ENCODE measurements at regions not wholly inside any gene's neighbourhood (a gene's known extent, or its start where the extent isn't known, plus 50 kb on each side); places are given as distances from the start of the nearest gene placed in this dataset.
A peak's percentile ranks its signal among the peaks of the same experiment; 100 is the strongest.

GRCh38 chr14:51328772-51329353 lies 88.8 kb downstream of the TMX1 start:
- Histone ChIP-seq H3K27ac (ENCODE audit: low read depth, low read length) (peak overlapping the region; percentile 32), H3K27me3 (ENCODE audit: insufficient read depth, low read length) (no peaks in the 10 kb centered on the region), H3K4me3 (ENCODE audit: low read depth, low read length) (0 out of 2 replicates have a peak overlapping the region, but pooled peaks have one; percentile 42), H3K79me2 (ENCODE audit: control insufficient read depth, insufficient read depth, low read length, unreplicated experiment) (no peaks in the 10 kb centered on the region), H3K36me3 (ENCODE audit: insufficient read depth, low read length) (no peaks in the 10 kb centered on the region), H3K4me1 (ENCODE audit: control insufficient read depth, insufficient read depth, low read length, unreplicated experiment) (peaks cover 30% of the 10 kb centered on the region), H2AFZ (ENCODE audit: low read length, unreplicated experiment) (peak overlapping the region; percentile 7)

- Histone ChIP-seq H3K4me1 (ENCODE audit: control insufficient read depth, insufficient read depth, low read length, unreplicated experiment) (peaks cover 30% of the 10 kb centered on the region), H2AFZ (ENCODE audit: low read length, unreplicated experiment) (no peak overlapping the region), H3K27me3 (ENCODE audit: insufficient read depth, low read length) (no peaks in the 10 kb centered on the region), H3K27ac (ENCODE audit: low read depth, low read length) (no peak overlapping the region), H3K36me3 (ENCODE audit: insufficient read depth, low read length) (no peaks in the 10 kb centered on the region), H3K4me3 (ENCODE audit: low read depth, low read length) (no peak overlapping the region), H3K79me2 (ENCODE audit: control insufficient read depth, insufficient read depth, low read length, unreplicated experiment) (no peaks in the 10 kb centered on the region)
Measured at GRCh38 chr14:51331486-51332367, 91.7 kb downstream of the TMX1 start.

- Histone ChIP-seq H3K4me3 (ENCODE audit: low read depth, low read length) (no peak overlapping the region), H3K27me3 (ENCODE audit: insufficient read depth, low read length) (no peaks in the 10 kb centered on the region)
Measured at GRCh38 chr14:51333299-51333698, 93.3 kb downstream of the TMX1 start.

DNA sequence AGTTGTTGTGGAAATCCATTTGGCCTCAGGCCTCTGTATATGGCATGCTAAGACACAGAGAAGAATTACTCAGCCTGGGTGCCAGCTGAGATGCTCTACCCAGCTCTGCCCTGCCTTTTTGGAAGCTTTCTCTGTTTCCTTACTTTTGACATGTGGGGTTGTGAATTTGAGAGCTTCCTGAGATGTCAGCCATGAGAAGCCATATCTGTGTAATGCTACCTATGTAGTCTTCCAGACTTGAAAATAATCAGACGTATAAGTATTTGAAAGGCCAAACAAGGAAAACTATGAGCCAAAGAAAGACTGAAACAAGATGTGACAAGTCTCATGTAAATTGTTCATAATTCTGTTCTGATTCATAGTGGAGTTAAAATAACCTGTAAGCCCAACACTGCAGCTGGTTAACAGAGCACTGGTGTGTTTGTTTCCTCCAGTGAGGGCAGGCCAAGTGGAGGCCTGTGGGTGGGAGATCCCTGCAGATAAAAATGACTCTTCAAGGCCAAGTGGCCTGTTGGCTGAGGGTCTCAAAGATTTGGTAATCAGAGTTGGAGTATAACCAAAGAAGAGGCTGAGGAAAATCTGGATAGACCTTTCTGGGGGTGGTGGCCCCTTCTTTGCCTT lies 94.0 kb downstream of the TMX1 start:
- Histone ChIP-seq H3K4me3 (ENCODE audit: low read depth, low read length) (no peak overlapping the region), H3K4me1 (ENCODE audit: control insufficient read depth, insufficient read depth, low read length, unreplicated experiment) (peaks cover 7% of the 10 kb centered on the region), H2AFZ (ENCODE audit: low read length, unreplicated experiment) (no peak overlapping the region), H3K36me3 (ENCODE audit: insufficient read depth, low read length) (no peaks in the 10 kb centered on the region), H3K27me3 (ENCODE audit: insufficient read depth, low read length) (no peaks in the 10 kb centered on the region), H3K27ac (ENCODE audit: low read depth, low read length) (no peak overlapping the region), H3K79me2 (ENCODE audit: control insufficient read depth, insufficient read depth, low read length, unreplicated experiment) (no peaks in the 10 kb centered on the region)

More at GRCh38 chr14:51333299-51333698, 93.3 kb downstream of the TMX1 start:
- Histone ChIP-seq H2AFZ (ENCODE audit: low read length, unreplicated experiment) (no peak overlapping the region), H3K36me3 (ENCODE audit: insufficient read depth, low read length) (no peaks in the 10 kb centered on the region), H3K27ac (ENCODE audit: low read depth, low read length) (no peak overlapping the region), H3K4me1 (ENCODE audit: control insufficient read depth, insufficient read depth, low read length, unreplicated experiment) (peaks cover 14% of the 10 kb centered on the region), H3K79me2 (ENCODE audit: control insufficient read depth, insufficient read depth, low read length, unreplicated experiment) (no peaks in the 10 kb centered on the region)

DNA sequence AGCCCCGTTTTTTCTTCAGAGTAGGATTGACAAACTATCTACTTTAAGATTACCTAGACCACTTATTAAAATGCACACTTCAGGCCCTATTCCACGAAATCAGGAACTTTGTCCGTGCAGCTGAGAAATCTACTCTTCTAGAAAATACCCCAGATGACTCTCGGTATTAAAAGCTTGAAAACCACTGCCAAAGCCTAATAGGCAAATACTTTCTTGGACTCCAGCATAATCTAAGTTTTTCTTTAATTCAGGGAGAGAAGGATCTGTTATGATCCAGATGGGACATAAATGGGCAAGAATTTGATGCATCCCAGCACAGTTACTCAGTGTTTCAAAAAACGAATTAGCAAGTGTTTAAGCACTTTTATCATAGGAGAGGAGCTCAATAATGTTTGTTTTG lies 94.5 kb downstream of the TMX1 start:
- no peaks in the 10 kb centered on the region for H3K79me2 ChIP-seq (ENCODE audit: control insufficient read depth, insufficient read depth, low read length, unreplicated experiment)
- no peaks in the 10 kb centered on the region for H3K27me3 ChIP-seq (ENCODE audit: insufficient read depth, low read length)
- no peak overlapping the region for H3K4me3 ChIP-seq (ENCODE audit: low read depth, low read length)
- peaks cover 4% of the 10 kb centered on the region for H3K4me1 ChIP-seq (ENCODE audit: control insufficient read depth, insufficient read depth, low read length, unreplicated experiment)
- no peaks in the 10 kb centered on the region for H3K36me3 ChIP-seq (ENCODE audit: insufficient read depth, low read length)
- no peak overlapping the region for H2AFZ ChIP-seq (ENCODE audit: low read length, unreplicated experiment)
- no peak overlapping the region for H3K27ac ChIP-seq (ENCODE audit: low read depth, low read length)

GRCh38 chr14:51335531-51335930 lies 95.5 kb downstream of the TMX1 start:
- no peak overlapping the region for H3K27ac ChIP-seq (ENCODE audit: low read depth, low read length)
- peaks cover 4% of the 10 kb centered on the region for H3K4me1 ChIP-seq (ENCODE audit: control insufficient read depth, insufficient read depth, low read length, unreplicated experiment)

DNA sequence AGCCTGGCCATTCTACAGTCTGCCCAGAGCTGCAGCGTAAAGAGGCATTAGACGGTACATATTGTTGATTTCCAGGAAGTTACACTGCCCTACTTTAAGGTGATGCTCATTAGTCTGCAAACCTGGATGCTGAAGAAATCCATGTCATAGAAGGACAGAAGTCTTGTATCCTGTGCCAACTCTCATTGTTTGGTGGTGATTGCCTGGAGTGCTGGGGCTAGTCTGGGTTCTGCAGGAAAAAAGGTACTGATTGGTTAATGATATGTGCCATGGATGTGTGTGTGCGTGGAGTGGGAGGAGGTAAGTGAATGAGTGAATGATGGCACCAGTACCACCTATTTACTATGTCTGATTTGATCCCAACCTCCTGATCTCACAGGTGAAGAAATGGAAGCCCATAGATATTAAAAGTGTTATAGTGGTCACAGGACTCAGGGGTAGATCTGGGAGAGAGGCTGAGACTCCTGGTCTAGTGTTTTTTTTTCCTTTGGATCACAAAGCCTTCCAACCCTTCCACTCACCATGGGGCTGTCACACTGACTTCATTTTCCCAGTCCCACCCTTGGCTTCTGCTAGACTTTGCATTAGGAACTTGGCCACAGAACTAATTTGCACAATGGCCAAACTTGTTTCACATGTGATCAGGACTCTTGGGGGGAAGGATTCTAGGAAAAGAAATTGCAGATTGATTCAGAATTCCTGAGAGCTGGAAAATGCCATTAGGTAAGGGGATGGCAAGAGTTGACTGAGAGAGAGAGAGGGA lies 96.1 kb downstream of the TMX1 start:
- Histone ChIP-seq H3K79me2 (ENCODE audit: control insufficient read depth, insufficient read depth, low read length, unreplicated experiment) (no peaks in the 10 kb centered on the region), H3K27ac (ENCODE audit: low read depth, low read length) (no peak overlapping the region), H3K36me3 (ENCODE audit: insufficient read depth, low read length) (no peaks in the 10 kb centered on the region), H3K4me1 (ENCODE audit: control insufficient read depth, insufficient read depth, low read length, unreplicated experiment) (peaks cover 5% of the 10 kb centered on the region), H3K27me3 (ENCODE audit: insufficient read depth, low read length) (no peaks in the 10 kb centered on the region), H3K4me3 (ENCODE audit: low read depth, low read length) (no peak overlapping the region), H2AFZ (ENCODE audit: low read length, unreplicated experiment) (no peak overlapping the region)

More at GRCh38 chr14:51335531-51335930, 95.5 kb downstream of the TMX1 start:
- Histone ChIP-seq H3K79me2 (ENCODE audit: control insufficient read depth, insufficient read depth, low read length, unreplicated experiment) (no peaks in the 10 kb centered on the region), H3K4me3 (ENCODE audit: low read depth, low read length) (no peak overlapping the region), H2AFZ (ENCODE audit: low read length, unreplicated experiment) (no peak overlapping the region), H3K27me3 (ENCODE audit: insufficient read depth, low read length) (no peaks in the 10 kb centered on the region), H3K36me3 (ENCODE audit: insufficient read depth, low read length) (no peaks in the 10 kb centered on the region)

GRCh38 chr14:51336734-51337133 lies 96.7 kb downstream of the TMX1 start:
- no peaks in the 10 kb centered on the region for H3K36me3 ChIP-seq (ENCODE audit: insufficient read depth, low read length)
- H3K79me2 ChIP-seq (ENCODE audit: control insufficient read depth, insufficient read depth, low read length, unreplicated experiment) = no peaks in the 10 kb centered on the region
- H3K27ac ChIP-seq (ENCODE audit: low read depth, low read length) = no peak overlapping the region
- no peak overlapping the region for H3K4me3 ChIP-seq (ENCODE audit: low read depth, low read length)
- peaks cover 10% of the 10 kb centered on the region for H3K4me1 ChIP-seq (ENCODE audit: control insufficient read depth, insufficient read depth, low read length, unreplicated experiment)
- H2AFZ ChIP-seq (ENCODE audit: low read length, unreplicated experiment) = no peak overlapping the region
- H3K27me3 ChIP-seq (ENCODE audit: insufficient read depth, low read length) = no peaks in the 10 kb centered on the region

GRCh38 chr14:51337520-51337919 lies 97.5 kb downstream of the TMX1 start:
- no peak overlapping the region for H3K4me3 ChIP-seq (ENCODE audit: low read depth, low read length)
- H2AFZ ChIP-seq (ENCODE audit: low read length, unreplicated experiment) = no peak overlapping the region
- no peak overlapping the region for H3K27ac ChIP-seq (ENCODE audit: low read depth, low read length)
- no peaks in the 10 kb centered on the region for H3K36me3 ChIP-seq (ENCODE audit: insufficient read depth, low read length)
- no peaks in the 10 kb centered on the region for H3K79me2 ChIP-seq (ENCODE audit: control insufficient read depth, insufficient read depth, low read length, unreplicated experiment)
- H3K27me3 ChIP-seq (ENCODE audit: insufficient read depth, low read length) = no peaks in the 10 kb centered on the region
- H3K4me1 ChIP-seq (ENCODE audit: control insufficient read depth, insufficient read depth, low read length, unreplicated experiment) = peaks cover 14% of the 10 kb centered on the region

DNA sequence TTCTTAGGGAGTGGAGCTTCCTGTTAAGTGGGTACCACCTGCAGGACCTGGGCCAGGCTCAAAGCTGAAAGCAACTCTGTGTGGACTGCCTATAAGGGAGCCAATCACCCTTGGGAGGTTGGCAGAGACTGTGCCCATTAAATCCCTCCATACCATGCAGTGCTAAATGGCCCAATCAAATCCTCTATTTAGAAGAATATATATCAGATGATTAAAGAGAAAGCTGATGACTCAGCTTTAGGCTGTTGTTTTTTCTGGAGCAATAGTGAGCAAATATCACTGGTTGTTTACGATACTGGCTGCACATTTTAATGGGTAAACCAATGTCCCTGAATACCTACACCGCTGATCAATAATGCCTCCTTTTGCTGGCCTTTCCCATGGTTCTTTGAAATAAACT lies 101.3 kb downstream of the TMX1 start:
- Histone ChIP-seq H3K4me1 (ENCODE audit: control insufficient read depth, insufficient read depth, low read length, unreplicated experiment) (peaks cover 16% of the 10 kb centered on the region), H2AFZ (ENCODE audit: low read length, unreplicated experiment) (no peak overlapping the region), H3K4me3 (ENCODE audit: low read depth, low read length) (no peak overlapping the region), H3K79me2 (ENCODE audit: control insufficient read depth, insufficient read depth, low read length, unreplicated experiment) (no peaks in the 10 kb centered on the region), H3K27ac (ENCODE audit: low read depth, low read length) (no peak overlapping the region), H3K36me3 (ENCODE audit: insufficient read depth, low read length) (no peaks in the 10 kb centered on the region), H3K27me3 (ENCODE audit: insufficient read depth, low read length) (no peaks in the 10 kb centered on the region)
